ENCODE measurements at regions not wholly inside any gene's neighbourhood (a gene's known extent, or its start where the extent isn't known, plus 50 kb on each side); places are given as distances from the start of the nearest gene placed in this dataset.

- DNase-seq (ENCODE audit: low read depth in 2 of 2) = no peak
Measured at GRCh38 chr2:12284487-12284886, 432.2 kb upstream of the TRIB2 start.

- no peak for DNase-seq (ENCODE audit: low read depth in 2 of 2)
Measured at GRCh38 chr2:12286347-12286746, 430.4 kb upstream of the TRIB2 start.

GRCh38 chr2:12287220-12287751 lies 429.4 kb upstream of the TRIB2 start:
- no peak for DNase-seq (ENCODE audit: low read depth in 2 of 2)

- DNase-seq (ENCODE audit: low read depth in 2 of 2) = no peak
Measured at GRCh38 chr2:12288048-12288447, 428.7 kb upstream of the TRIB2 start.

GRCh38 chr2:12289120-12289802 lies 427.5 kb upstream of the TRIB2 start:
- DNase-seq (ENCODE audit: low read depth in 2 of 2) = no peak

- DNase-seq (ENCODE audit: low read depth in 2 of 2) = no peak
Measured at GRCh38 chr2:12291303-12291702, 425.4 kb upstream of the TRIB2 start.

- no peak for DNase-seq (ENCODE audit: low read depth in 2 of 2)
Measured at GRCh38 chr2:12293874-12294273, 422.9 kb upstream of the TRIB2 start.

GRCh38 chr2:12295856-12296519 lies 420.7 kb upstream of the TRIB2 start:
- no peak for DNase-seq (ENCODE audit: low read depth in 2 of 2)

- no peak for DNase-seq (ENCODE audit: low read depth in 2 of 2)
Measured at GRCh38 chr2:12296915-12297314, 419.8 kb upstream of the TRIB2 start.

GRCh38 chr2:12298352-12298751 lies 418.4 kb upstream of the TRIB2 start:
- DNase-seq (ENCODE audit: low read depth in 2 of 2) = no peak

- DNase-seq (ENCODE audit: low read depth in 2 of 2) = no peak
Measured at GRCh38 chr2:12299431-12299830, 417.3 kb upstream of the TRIB2 start.

GRCh38 chr2:12300019-12300602 lies 416.6 kb upstream of the TRIB2 start:
- no peak for DNase-seq (ENCODE audit: low read depth in 2 of 2)

GRCh38 chr2:12300927-12301326 lies 415.8 kb upstream of the TRIB2 start:
- no peak for DNase-seq (ENCODE audit: low read depth in 2 of 2)

- no peak for DNase-seq (ENCODE audit: low read depth in 2 of 2)
Measured at GRCh38 chr2:12302140-12302539, 414.6 kb upstream of the TRIB2 start.

GRCh38 chr2:12302691-12303090 lies 414.0 kb upstream of the TRIB2 start:
- no peak for DNase-seq (ENCODE audit: low read depth in 2 of 2)

- no peak for DNase-seq (ENCODE audit: low read depth in 2 of 2)
Measured at GRCh38 chr2:12303181-12304030, 413.3 kb upstream of the TRIB2 start.

GRCh38 chr2:12304564-12305171 lies 412.1 kb upstream of the TRIB2 start:
- DNase-seq (ENCODE audit: low read depth in 2 of 2) = no peak

GRCh38 chr2:12305931-12306330 lies 410.8 kb upstream of the TRIB2 start:
- no peak for DNase-seq (ENCODE audit: low read depth in 2 of 2)

GRCh38 chr2:12310399-12310798 lies 406.3 kb upstream of the TRIB2 start:
- no peak for DNase-seq (ENCODE audit: low read depth in 2 of 2)

GRCh38 chr2:12313445-12314126 lies 403.1 kb upstream of the TRIB2 start:
- no peak for DNase-seq (ENCODE audit: low read depth in 2 of 2)

GRCh38 chr2:12314127-12314760 lies 402.5 kb upstream of the TRIB2 start:
- no peak for DNase-seq (ENCODE audit: low read depth in 2 of 2)
